Astrocyte (in vitro differentiated cells and primary cell): ENCODE measurements at regions not wholly inside any gene's neighbourhood (a gene's known extent, or its start where the extent isn't known, plus 50 kb on each side); places are given as distances from the start of the nearest gene placed in this dataset.
A peak's percentile ranks its signal among the peaks of the same experiment; 100 is the strongest.
"Not testable (repeated sequence)": the region's sequence is repeated elsewhere in the genome, so short reads cannot be mapped to it uniquely, and the experiment has no call there.

Experiments
- DNase-seq: peaks from one replicate; pipeline ENCODE4 v3.0.0-alpha.2; 2010; ENCODE audit warnings: low read depth
- FAIRE-seq: peaks from 2 replicates; lab custom pipeline; 2011; peaks lifted over from hg19 to GRCh38; lab: Jason Lieb, UNC
- H2AFZ ChIP-seq: 2 replicates; pipeline ENCODE4 v1.6.0; 2012; ENCODE audit warnings: low read depth, low read length, inconsistent platforms
- H3K27ac ChIP-seq: 2 replicates; pipeline ENCODE4 v1.5.1; 2011; ENCODE audit warnings: low read depth, low read length, inconsistent platforms
- H3K27me3 ChIP-seq: 2 replicates; pipeline ENCODE4 v1.6.0; 2011; ENCODE audit warnings: low read length, inconsistent platforms; ENCODE audit not compliant: insufficient read depth
- H3K36me3 ChIP-seq: 2 replicates; pipeline ENCODE4 v1.5.1; 2011; ENCODE audit warnings: low read length, inconsistent platforms; ENCODE audit not compliant: insufficient read depth
- H3K4me1 ChIP-seq: 2 replicates; pipeline ENCODE4 v1.5.1; 2011; ENCODE audit warnings: low read length, inconsistent platforms; ENCODE audit not compliant: insufficient read depth
- H3K4me2 ChIP-seq: 2 replicates; pipeline ENCODE4 v1.6.0; 2012; ENCODE audit warnings: low read length, inconsistent platforms
- H3K4me3 ChIP-seq: 2 replicates; pipeline ENCODE4 v1.5.1; 2011; ENCODE audit warnings: low read depth, mild to moderate bottlenecking, low read length, inconsistent platforms; ENCODE audit not compliant: insufficient read depth
- H3K79me2 ChIP-seq: 2 replicates; pipeline ENCODE4 v1.6.0; 2012; ENCODE audit warnings: mild to moderate bottlenecking, low read length, inconsistent platforms; ENCODE audit not compliant: insufficient read depth
- H3K9ac ChIP-seq: 2 replicates; pipeline ENCODE4 v1.6.0; 2012; ENCODE audit warnings: mild to moderate bottlenecking, low read length, inconsistent platforms
- H3K9me3 ChIP-seq: 2 replicates; pipeline ENCODE4 v1.5.1; 2012; ENCODE audit warnings: low read depth, mild to moderate bottlenecking, low read length, inconsistent platforms; ENCODE audit not compliant: insufficient read depth
- H4K20me1 ChIP-seq: 2 replicates; pipeline ENCODE4 v1.6.0; 2012; ENCODE audit warnings: low read length, inconsistent platforms; ENCODE audit not compliant: insufficient read depth
- H3K27ac Mint-ChIP-seq: one replicate; pipeline ENCODE4 v1.8.0; 2021; ENCODE audit warnings: mild to moderate bottlenecking, mixed read lengths; ENCODE audit not compliant: unreplicated experiment
- H3K27me3 Mint-ChIP-seq: one replicate; pipeline ENCODE4 v1.8.0; 2021; ENCODE audit warnings: low read depth, mixed read lengths; ENCODE audit not compliant: unreplicated experiment
- H3K36me3 Mint-ChIP-seq: one replicate; pipeline ENCODE4 v1.8.0; 2021; ENCODE audit warnings: low read depth, mixed read lengths; ENCODE audit not compliant: unreplicated experiment
- H3K4me1 Mint-ChIP-seq: one replicate; pipeline ENCODE4 v1.8.0; 2021; ENCODE audit warnings: low read depth, mixed read lengths; ENCODE audit not compliant: unreplicated experiment
- H3K4me3 Mint-ChIP-seq: one replicate; pipeline ENCODE4 v1.8.0; 2021; ENCODE audit warnings: mild to moderate bottlenecking, moderate library complexity, mixed read lengths; ENCODE audit not compliant: unreplicated experiment
- H3K9me3 Mint-ChIP-seq: one replicate; pipeline ENCODE4 v1.8.0; 2021; ENCODE audit warnings: mild to moderate bottlenecking, mixed read lengths; ENCODE audit not compliant: unreplicated experiment
- CTCF ChIP-seq: IDR thresholded peaks from 2 replicates; pipeline ENCODE4 v1.5.1; 2011; ENCODE audit warnings: low read depth, mild to moderate bottlenecking, inconsistent platforms, low read length, moderate library complexity; ENCODE audit not compliant: insufficient read depth
- EZH2 ChIP-seq: IDR thresholded peaks from 2 replicates; pipeline ENCODE4 v1.6.1; 2012; ENCODE audit warnings: mild to moderate bottlenecking, low read length, inconsistent platforms; ENCODE audit not compliant: insufficient read depth

DNA sequence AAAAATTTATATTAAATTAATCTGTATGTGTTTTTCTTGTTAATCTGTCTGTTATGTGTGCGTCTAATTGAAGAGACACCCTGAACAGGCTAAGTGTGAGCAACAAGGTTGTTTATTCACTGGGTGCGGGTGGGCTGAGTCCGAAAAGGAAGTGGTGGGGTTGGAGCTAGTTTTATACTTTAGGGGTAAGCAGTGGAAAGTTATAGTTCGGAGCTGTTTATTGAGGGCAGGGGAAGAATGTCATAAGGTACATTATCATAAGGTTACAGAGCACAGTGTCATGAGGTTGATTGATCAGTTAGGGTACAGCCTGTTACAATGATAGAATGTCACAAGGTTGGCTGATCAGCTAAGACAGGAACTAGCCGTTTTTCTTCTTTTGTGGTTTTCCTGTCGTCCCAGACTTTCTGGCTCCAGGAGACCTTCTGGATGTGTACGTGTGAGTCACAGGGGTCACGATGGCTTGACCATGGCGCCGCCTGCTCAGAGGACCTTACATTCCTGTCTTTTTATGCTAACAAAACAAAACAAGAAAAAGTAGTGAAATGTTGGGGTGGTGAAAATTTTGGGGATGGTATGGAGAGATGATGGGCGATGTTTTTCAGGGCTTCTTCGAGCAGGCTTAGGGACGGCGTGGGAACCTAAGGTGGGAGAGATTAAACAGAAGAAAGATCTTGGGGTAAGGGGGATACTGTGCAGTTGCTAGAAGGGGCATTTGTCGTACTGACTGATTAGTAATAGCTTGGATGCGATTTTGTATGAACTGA is 754.0 kb upstream of the ADGRB3 start:
- Mint-ChIP-seq H3K4me3 (no peak overlapping the region), H3K27ac (no peak overlapping the region), H3K9me3 (no peaks in the 10 kb centered on the region), H3K36me3 (no peaks in the 10 kb centered on the region), H3K4me1 (no peaks in the 10 kb centered on the region), H3K27me3 (no peaks in the 10 kb centered on the region)
- no peak for TF ChIP-seq EZH2
- no peak for TF ChIP-seq CTCF
- H3K9ac ChIP-seq, result no peak overlapping the region
- no peaks in the 10 kb centered on the region for H4K20me1 ChIP-seq
- H3K4me1 ChIP-seq, result peaks cover 6% of the 10 kb centered on the region
- H3K9me3 ChIP-seq, result no peaks in the 10 kb centered on the region
- H3K4me3 ChIP-seq, result no peak overlapping the region
- H3K27ac ChIP-seq, result no peak overlapping the region
- no peaks in the 10 kb centered on the region for H3K27me3 ChIP-seq
- H3K4me2 ChIP-seq, result peak overlapping the region; percentile 49
- H3K79me2 ChIP-seq, result no peaks in the 10 kb centered on the region
- H3K36me3 ChIP-seq, result no peaks in the 10 kb centered on the region
- peak overlapping the region; percentile 54 for H2AFZ ChIP-seq
- peak; percentile 69 for DNase-seq
- no peak for FAIRE-seq

GRCh38 chr6:67880343-67880742 is 754.7 kb upstream of the ADGRB3 start:
- not testable (repeated sequence) for H3K4me1 Mint-ChIP-seq, DNase-seq, H3K27me3 ChIP-seq, H3K9me3 Mint-ChIP-seq, H3K79me2 ChIP-seq, H3K9me3 ChIP-seq, H3K4me2 ChIP-seq, H3K4me3 ChIP-seq, FAIRE-seq, H4K20me1 ChIP-seq, H3K27ac ChIP-seq, H3K4me1 ChIP-seq, H2AFZ ChIP-seq, H3K27ac Mint-ChIP-seq, H3K36me3 ChIP-seq, H3K4me3 Mint-ChIP-seq, H3K36me3 Mint-ChIP-seq, H3K9ac ChIP-seq, H3K27me3 Mint-ChIP-seq

DNA sequence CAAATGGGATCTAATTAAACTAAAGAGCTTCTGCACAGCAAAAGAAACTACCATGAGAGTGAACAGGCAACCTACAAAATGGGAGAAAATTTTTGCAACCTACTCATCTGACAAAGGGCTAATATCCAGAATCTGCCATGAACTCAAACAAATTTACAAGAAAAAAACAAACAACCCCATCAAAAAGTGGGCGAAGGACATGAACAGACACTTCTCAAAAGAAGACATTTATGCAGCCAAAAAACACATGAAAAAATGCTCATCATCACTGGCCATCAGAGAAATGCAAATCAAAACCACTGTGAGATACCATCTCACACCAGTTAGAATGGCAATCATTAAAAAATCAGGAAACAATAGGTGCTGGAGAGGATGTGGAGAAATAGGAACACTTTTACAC is 755.2 kb upstream of the ADGRB3 start:
- H2AFZ ChIP-seq, result not testable (repeated sequence)

DNA sequence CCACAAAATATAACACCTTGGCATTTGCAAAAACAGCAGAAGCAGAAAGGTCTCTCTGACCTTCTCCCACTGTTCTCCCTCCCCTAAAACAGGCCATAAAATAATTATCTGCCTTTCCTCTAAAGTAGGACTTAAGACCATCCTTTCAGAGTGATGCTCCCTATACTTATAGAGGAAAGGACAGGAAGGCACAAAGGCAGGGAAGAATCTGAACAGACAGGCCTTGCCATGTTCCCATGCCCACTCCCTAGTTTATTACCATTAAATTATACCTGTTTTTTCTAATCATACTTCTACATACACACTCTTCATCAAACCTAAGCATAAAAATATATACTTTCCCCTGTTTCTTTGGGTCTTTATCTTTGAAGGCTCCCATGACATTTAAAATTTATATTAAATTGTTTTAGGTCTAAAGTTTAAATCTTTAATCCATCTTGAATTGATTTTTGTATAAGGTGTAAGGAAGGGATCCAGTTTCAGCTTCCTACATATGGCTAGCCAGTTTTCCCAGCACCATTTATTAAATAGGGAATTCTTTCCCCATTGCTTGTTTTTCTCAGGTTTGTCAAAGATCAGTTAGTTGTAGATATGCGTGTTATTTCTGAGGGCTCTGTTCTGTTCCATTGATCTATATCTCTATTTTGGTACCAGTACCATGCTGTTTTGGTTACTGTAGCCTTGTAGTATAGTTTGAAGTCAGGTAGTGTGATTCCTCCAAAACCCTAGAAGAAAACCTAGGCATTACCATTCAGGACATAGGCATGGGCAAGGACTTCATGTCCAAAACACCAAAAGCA is 755.8 kb upstream of the ADGRB3 start:
- H4K20me1 ChIP-seq, H3K79me2 ChIP-seq, H3K27me3 Mint-ChIP-seq, H3K36me3 ChIP-seq, H3K27me3 ChIP-seq, H3K4me2 ChIP-seq, H3K9ac ChIP-seq, H3K4me1 ChIP-seq, H3K27ac Mint-ChIP-seq, DNase-seq, H3K36me3 Mint-ChIP-seq, H3K4me1 Mint-ChIP-seq, H3K4me3 Mint-ChIP-seq, H3K27ac ChIP-seq, H3K9me3 Mint-ChIP-seq, H3K4me3 ChIP-seq, FAIRE-seq, H2AFZ ChIP-seq, H3K9me3 ChIP-seq: not testable (repeated sequence)

More for the DNA sequence above, 755.2 kb upstream of the ADGRB3 start:
- H3K4me3 Mint-ChIP-seq, H3K4me1 ChIP-seq, H3K27ac ChIP-seq, H3K36me3 Mint-ChIP-seq, DNase-seq, H3K36me3 ChIP-seq, H3K4me3 ChIP-seq, H3K9ac ChIP-seq, H3K27me3 ChIP-seq, H3K27ac Mint-ChIP-seq, H3K9me3 ChIP-seq, H4K20me1 ChIP-seq, FAIRE-seq, H3K79me2 ChIP-seq, H3K4me1 Mint-ChIP-seq, H3K4me2 ChIP-seq, H3K9me3 Mint-ChIP-seq, H3K27me3 Mint-ChIP-seq: not testable (repeated sequence)

DNA sequence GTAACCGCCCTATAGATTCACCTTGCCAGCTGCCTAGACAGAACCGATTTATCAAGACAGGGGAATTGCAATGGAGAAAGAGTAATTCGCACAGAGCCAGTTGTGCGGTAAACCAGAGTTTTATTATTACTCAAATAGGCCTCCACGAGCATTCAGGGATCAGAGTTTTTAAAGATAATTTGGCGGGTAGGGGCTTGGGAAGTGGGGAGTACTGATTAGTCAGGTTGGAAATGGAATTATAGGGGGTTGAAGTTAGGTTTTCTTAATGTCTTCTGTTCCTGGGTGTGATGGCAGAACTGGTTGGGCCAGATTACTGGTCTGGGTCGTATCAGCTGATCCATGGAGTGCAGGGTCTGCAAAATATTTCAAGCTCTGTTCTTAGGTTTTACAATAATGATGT is 756.9 kb upstream of the ADGRB3 start:
- not testable (repeated sequence) for H3K36me3 Mint-ChIP-seq, FAIRE-seq, H3K4me3 ChIP-seq, H3K4me3 Mint-ChIP-seq, H2AFZ ChIP-seq, H3K4me1 ChIP-seq, H4K20me1 ChIP-seq, H3K36me3 ChIP-seq, H3K4me1 Mint-ChIP-seq, DNase-seq, H3K9me3 Mint-ChIP-seq, H3K4me2 ChIP-seq, H3K27ac Mint-ChIP-seq, H3K9me3 ChIP-seq, H3K79me2 ChIP-seq, H3K27me3 Mint-ChIP-seq, H3K27me3 ChIP-seq, H3K27ac ChIP-seq, H3K9ac ChIP-seq
